HG03159 (cell line): ENCODE measurements at regions not wholly inside any gene's neighbourhood (a gene's known extent, or its start where the extent isn't known, plus 50 kb on each side); places are given as distances from the start of the nearest gene placed in this dataset.
"Not testable (repeated sequence)": the region's sequence is repeated elsewhere in the genome, so short reads cannot be mapped to it uniquely, and the experiment has no call there.

Experiments
- ATAC-seq: cut with Tn5 transposase; IDR thresholded peaks from one replicate; pipeline ENCODE4 v1.9.1; 2021; ENCODE audit warnings: mild to moderate bottlenecking, moderate library complexity; ENCODE audit not compliant: unreplicated experiment

DNA sequence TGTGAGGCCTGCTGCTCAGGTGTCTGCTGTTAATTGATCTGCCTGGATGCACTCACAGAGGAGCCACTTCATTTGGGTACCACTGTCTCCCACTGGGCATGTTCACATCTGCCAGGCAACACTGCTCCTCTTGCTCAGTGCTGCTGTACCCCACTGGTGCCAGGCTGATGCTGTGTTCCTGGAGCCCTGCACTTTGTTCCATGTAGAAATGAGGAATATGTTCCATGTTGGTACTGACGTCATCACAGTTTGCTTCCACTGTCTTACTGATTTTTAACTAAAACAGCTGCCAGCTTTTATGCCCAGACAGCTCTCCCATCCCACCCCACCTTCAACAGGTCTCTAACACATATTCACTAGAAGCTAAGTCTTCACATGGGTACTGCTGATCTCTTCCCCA is 355.7 kb downstream of the LRRC70 start:
- no peak for ATAC-seq

DNA sequence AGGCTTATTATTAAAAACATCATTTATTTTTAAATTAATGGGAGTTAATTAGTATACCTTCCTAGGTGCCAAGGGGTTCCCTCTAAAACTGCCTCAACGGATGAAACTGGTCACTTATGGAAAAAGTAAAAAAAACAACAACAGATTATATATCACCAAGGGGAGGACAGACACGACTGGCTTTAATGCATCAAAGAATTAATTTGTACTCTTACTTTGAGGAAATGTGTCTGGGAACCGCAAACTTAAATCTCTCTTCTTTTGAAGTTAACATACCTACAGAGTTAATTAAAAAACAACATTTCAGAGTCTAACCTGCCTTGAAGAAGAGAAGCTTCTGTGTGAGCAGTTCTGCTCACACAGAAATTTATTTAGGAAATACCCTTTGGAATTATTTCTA is 354.6 kb downstream of the LRRC70 start:
- no peak for ATAC-seq

DNA sequence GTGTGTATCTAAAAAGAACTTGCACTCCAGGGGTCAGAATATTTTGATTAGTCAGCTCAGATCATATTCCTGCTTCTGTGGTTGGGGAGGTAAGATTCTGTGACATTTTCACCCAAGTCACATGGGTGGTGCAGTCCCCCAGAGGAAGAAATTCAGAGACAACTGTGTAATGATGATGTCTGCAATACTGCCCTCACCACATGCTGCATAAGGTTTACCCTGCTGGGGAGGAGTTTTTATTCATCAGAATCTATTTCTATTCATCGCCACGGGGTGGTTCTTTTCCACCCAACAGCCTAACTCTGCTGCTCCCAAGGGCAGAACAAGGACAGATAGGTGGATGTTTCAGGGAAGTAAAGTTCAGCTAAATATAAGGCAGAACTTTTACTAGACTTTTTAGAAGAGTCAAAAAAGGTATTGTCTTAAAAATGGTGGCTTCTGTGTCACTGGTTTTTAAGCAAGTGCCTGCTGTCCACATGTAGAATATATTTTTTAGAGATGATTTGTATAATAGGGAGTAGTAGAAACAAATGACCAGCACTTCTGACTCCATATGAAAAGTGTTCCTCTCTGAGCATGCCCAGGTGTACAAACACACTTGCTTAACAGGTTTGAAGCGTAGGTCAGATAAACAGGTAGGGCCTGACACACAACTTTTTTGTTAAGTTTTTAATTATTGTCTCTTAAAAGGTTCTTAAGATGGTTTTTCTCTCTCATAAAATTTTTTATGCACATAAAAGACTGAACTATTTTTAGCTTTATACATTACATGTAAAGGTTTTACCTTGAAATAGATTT is 352.7 kb downstream of the LRRC70 start:
- no peak for ATAC-seq

DNA sequence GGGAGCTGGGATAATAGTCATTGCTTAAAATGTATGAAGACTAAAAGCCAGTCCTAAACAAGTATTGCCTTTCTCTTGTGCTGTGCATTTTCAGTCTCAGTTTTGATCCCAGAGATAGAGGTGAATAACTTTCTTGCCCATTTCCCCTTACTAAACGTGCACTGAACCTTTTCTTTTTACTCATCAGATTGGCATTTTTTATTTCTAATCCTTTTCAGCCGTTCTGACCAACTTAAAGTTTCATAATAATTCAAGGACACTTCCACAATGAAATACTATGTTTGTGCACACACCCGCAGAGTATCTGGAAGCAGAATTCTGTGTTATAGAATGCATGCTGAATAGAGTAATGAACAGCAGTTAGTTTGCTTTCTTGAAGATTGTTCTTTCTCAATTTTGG is 343.6 kb downstream of the LRRC70 start:
- ATAC-seq = no peak

DNA sequence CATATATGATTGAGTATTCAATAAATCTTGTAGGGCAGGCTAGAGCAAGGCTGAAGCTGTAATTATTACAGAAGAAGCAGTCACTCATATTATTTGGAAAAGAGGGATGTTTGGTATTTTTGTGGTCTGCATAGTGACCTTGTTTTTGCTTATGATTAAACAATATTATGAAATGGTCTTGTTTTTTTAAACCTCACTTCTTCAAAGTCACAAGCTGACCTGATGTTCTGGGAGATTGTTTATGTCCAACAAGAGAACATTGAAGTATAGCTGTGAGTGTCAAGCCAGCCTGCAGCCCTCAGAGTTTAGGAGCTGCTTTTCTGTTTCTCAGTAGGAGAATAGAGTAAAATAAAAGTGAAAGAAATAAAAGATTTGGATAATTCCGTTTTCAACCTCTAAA is 342.2 kb downstream of the LRRC70 start:
- no peak for ATAC-seq

DNA sequence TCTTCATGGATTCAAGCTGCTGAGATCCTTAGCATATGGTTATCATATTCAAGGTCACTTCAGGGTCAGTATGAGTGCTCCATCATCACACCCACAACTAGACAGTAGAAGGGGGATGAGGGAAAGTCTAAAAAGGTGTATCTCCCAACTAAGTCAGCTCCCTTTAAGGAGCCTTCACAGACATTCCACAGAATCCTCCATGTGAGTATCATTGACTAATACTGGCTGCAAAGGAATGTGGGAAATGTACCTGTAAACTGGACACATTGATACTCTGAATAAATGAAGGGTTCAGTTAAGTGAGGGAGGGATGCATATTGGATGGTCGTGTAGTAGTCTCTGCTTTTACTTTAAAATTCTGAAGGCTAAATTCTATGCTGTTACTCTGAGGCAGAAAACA is 330.7 kb downstream of the LRRC70 start:
- ATAC-seq = no peak

DNA sequence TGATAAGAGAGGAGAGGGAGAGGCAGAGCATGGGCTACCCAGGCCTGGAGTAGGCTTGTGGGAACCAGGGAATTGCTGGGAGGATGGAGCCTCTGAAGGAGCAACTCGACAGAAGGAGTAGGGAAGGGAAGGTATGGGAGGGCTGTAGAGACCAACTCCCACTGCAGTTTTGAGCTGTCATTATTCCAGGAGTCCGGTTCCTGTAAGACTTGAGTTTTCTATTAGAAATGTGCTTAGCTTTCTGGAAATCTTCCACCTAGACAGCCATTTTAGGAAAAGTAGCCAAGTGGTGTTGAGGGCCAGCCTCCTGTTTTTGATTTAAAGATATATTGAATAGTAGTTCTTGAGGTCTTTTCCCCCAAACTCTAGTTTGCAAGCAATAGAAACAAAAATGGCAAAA is 323.5 kb downstream of the LRRC70 start:
- no peak for ATAC-seq

DNA sequence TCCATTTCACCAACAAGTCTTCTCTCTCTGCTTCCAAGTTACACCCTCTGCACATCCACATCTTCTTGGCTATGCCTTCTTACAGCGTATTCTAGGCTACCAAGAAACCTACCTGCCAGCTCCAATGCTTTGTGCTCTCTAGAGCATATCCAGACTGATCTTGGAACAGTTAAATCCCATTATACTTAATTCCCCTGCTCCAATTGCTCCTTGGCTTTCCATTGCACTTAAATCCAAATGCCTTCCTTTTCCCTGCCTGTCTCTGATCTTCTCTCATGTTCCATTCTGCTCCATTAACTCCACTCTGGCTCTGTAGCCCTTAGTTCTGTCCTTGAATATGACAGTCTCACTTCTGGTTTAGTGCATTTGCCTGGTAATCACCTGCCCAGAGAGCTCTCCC is 322.4 kb downstream of the LRRC70 start:
- ATAC-seq = no peak

DNA sequence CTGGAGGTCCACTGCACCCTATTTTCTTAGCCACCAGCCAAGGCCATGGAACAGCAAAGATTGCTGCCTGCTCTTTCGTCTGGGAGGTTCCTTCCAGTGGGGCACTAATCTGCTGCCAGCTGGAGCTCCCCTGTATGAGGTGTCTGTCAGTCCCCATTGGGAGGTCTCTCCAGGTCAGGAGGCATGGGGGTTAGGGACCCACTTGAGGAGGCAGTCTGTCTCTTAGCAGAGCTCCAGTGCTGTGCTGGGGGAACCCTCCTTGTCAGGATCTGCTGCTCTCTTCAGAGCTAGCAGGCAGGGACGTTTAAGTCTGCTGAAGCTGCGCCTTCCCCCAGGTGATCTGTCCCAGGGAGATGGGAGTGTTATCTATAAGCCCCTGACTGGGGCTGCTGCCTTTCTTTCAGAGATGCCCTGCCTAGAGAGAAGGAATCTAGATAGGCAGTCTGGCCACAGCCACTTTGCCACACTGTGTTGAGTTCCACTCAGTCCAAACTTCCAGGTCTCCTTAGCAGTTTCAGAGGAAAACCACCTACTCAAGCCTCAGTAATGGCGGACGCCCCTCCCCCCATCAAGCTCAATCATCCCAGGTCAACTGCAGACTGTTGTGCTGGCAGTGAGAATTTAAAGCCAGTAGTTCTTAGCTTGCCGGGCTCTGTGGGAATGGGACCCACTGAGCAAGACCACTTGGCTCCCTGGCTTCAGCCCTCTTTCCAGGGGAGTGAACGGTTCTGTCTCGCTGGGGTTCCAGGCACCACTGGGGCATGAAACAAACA is 317.7 kb downstream of the LRRC70 start:
- ATAC-seq = no peak

DNA sequence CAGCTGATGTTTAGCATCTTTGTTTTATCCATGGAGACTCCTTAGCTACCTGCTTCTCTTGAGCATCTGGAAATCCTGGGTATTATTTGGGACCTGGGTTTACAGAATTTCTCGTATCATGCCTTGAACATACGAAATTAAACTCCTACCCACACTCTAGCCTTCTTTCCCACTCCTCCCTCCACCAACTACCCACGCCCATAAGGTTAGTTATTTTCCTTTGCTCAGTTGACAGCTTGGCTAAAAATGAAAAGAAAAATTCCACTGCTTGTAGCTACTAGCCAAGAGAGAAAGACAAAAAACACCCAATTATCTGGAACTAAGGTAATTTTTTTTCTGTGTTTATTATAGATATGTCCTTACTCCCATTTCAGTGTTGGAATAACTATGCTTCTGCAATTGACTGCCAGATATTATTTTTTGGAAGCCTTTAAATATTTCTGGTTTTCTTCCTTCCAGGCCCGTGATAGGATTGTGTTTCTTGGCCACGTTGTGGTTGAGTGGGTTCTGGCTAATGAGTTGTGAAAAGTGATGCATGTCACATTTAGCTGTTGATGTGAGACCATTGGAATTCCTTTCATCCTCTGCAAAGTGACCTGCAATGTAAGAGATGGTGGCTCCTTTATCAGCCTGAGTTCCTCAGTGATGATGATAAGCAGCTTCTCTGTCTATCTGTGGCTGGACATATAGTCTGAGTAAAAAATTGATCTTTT is 308.1 kb downstream of the LRRC70 start:
- no peak for ATAC-seq

DNA sequence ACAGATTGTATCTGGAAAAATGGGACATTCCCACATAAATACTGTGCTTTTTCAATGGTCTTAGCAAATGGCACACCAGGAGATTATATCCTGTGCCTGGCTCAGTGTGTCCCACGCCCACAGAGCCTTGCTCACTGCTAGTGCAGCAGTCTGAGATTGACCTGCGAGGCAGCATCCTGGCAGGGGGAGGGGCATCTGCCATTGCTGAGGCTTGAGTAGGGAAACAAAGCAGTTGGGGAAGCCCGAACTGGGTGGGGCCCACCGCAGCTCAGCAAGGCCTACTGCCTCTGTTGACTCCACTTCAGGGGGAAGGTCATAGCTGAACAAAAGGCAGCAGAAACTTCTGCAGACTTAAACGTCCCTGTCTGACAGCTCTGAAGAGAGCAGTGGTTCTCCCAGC is 258.7 kb downstream of the LRRC70 start:
- ATAC-seq = not testable (repeated sequence)

DNA sequence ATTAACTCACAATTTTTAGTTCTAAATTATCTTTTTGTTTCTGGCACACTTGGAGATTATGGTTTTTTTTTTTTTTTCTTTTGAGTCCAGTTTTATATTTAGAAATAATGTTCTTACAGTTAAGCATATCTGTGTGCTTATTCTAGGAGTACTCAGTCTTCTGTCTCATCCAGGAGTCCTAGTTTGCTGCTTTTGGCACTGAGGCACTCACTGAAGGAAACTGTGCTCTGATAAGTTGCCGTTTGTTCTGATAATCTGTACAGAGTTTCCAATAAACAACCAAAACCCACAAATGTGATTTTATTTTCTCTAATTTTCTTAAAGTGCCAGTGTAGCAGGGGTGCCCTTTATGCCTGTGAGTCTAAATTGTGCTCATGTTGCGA is 251.0 kb downstream of the LRRC70 start:
- no peak for ATAC-seq

DNA sequence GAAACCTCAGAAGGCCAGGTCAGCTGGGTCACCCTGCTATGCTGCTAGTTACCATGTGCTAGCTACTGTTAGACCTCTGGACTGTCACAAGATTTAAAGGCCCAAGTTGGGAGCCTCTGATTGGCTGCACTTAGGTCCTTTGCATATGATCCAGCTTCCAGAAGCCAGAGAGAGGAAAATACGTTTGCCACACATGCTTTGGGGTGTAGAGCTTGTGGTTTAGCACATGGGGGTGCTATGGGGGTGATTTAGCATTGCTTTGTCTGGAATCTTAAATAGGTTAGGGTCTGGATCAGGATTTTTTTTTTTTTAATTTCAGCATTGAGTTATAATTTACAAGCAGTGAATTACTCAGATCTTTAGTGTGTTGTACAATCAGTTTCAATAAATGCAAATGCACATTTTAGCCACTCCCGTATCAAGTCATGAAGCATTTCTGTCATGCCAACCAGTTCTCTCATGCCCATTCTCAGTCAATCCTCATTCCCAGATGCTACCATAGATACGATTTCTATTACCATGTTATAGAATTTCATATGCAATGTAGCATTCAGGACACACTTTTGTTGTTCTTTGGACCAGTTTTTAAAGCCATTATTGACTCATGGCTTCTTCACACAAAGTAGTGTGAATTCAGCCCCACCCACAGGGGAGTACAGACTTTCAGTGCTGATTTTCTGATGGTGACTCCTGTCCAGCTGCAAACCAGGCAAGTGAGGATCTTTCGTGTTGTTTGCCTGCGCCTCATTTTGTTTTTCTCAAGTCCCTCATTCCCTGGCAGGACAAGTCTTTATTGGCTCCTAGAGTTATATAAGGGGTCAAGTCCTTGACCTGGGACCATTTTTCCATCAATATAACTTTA is 250.4 kb downstream of the LRRC70 start:
- ATAC-seq = no peak

DNA sequence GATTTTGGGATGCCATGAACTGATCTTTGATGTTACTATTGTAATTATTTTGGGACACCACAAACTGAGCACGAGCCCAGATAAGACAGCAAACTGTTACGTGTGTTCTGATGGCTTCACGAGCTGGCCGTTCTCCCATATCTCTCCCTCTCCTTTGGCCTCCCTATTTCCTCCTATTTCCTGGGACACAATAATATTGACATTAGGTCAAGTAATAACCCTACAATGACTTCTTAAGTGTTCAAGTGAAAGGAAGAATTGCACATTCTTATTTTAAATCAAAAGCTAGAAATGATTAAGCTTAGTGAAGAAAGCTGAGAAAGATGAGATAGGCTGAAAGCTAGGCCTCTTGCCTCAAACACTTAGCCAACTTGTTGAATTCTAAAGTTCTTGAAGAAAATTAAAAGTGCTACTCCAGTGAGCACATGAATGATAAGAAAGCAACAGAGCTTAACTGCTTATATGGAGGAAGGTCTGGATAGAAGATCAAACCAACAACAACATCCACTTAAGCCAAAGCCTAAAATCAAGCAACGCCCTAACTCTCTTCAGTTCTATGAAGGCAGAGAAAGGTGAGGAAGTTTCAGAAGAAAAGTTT is 247.1 kb downstream of the LRRC70 start:
- no peak for ATAC-seq

DNA sequence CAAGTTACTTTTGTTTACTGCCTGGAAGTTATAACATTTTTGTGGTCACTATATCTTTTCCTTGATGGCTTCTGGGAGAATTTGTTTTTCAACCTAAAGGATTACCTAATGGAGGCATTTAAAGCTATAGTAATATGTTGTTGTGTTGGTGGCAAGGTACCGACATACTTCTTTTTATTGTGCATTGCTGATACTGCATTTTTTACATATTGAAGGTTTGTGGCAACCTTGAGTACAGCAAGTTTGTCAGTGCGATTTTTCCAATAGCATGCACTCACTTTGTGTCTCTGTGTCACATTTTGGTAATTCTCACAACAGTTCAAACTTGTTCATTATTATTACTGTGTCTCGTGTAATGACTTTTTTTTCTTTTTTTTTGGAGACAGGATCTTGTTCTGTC is 246.3 kb downstream of the LRRC70 start:
- no peak for ATAC-seq

DNA sequence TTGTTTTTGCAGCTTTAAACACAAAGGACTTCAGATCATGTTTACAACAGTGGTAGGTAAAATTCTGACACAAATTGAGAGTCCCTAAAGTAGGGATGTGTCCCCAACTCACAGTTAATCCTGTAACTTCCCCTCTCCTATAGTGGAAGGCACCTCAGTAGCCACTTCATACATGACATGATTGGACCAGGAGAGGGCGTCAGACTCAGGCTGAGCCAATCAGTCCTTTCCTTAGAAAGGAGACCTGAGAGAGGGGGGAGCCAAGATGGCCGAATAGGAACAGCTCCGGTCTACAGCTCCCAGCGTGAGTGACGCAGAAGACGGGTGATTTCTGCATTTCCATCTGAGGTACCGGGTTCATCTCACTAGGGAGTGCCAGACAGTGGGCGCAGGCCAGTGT is 238.4 kb downstream of the LRRC70 start:
- ATAC-seq = not testable (repeated sequence)

DNA sequence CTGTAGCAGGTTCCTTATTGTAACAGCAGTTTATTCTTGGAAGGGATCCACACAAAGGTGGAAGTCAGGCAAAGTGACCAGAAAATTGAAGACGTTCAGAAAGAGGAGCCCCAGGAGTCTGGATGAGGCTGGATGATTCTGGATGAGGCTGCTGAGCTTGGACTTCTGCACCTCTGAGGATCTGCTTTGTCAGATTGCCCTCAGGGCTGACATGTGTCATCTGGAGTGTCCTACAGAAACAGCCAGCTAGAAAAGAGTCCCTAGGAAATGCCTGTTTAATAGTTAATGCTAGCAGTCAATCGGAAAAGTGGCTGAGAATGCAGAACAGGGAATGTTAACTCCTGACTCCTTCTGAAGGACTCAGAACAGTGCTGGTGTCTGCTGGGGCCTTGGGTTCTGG is 236.4 kb downstream of the LRRC70 start:
- ATAC-seq = no peak

DNA sequence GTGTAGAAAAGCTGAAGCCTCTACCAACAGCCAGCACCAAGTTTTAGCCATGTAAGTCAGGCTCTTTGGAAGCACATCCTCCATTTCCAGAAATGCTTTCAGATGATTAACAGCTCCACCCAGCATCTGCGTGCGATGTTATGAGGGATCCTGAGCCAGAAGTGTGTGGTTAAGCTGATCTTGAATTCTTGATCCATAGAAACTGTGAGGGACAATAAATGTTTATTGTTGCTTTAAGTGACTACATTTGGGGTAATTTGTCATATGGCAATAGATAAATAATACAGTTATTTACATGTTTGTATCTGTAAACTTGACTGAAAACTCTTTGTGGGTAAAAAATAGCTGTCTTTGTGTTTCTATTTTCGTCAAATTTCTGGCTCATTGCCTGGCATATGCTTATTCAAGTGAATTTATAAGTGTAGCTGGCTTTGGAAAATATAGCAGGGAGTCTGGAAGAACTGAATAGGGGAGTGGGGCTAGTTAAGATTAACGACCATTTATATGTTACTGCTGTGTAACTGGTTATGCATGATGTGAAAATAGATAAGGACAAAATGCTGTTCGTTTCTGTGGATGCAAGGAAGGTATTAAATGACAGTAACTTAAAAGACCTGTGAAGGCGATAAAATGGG is 234.1 kb downstream of the LRRC70 start:
- ATAC-seq = no peak

DNA sequence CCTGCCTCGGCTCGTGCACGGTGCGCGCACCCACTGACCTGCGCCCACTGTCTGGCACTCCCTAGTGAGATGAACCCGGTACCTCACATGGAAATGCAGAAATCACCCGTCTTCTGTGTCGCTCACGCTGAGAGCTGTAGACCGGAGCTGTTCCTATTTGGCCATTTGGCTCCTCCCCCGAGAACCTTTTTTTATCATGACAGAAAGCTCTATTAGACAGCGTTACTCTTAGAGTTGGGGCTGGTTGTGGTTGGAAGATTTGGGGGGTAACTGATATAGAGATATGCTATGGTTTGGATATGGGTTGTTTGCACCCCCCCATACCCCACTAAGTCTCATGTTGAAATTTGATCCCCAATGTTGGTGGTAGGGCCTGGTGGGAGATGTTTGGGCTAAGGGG is 226.2 kb downstream of the LRRC70 start:
- not testable (repeated sequence) for ATAC-seq

DNA sequence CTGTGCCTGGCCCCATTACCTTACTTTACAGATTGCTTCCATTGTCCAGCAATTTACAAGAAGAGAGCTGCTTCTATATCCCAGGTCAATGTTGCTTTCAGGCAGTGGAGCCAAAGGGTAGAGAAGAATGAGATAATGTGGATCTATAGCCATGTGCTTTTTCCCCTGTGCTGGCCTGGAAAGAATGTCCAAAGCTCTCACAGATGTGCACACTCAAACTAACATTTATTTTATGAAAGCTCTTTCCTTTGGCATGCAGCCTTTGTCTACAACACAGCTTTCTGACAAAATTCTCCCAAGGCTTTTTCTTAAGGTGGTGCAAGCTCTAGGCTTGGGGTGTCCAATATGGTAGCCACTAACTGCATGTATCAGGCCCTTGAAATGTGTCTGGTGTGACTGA is 217.3 kb downstream of the LRRC70 start:
- ATAC-seq = no peak
